H1 (cell line): ENCODE measurements at regions not wholly inside any gene's neighbourhood (a gene's known extent, or its start where the extent isn't known, plus 50 kb on each side); places are given as distances from the start of the nearest gene placed in this dataset.

Experiments used
- CTCF ChIA-PET: fragments of 300-600 bp; sonication (Branson Sonifier 250); formaldehyde crosslinking; loops from one replicate; lab custom pipeline; 2021; ENCODE audit not compliant: partially characterized antibody; lab: Charles Lee
- POLR2A ChIA-PET: fragments of 300-600 bp; sonication (Branson Sonifier 250); formaldehyde crosslinking; loops from one replicate; lab custom pipeline; 2021; ENCODE audit warnings: inconsistent platforms; ENCODE audit not compliant: partially characterized antibody; lab: Charles Lee
- DNase-seq, 2 experiments: peaks; one replicate each; pipeline versions ENCODE4 v3.0.0 to v3.0.0-alpha.2; 2010 to 2022; ENCODE audit warnings: low spot score in 2 of 2, low read depth in 1 of 2, mixed read lengths in 1 of 2
- FAIRE-seq: peaks from 2 replicates; lab custom pipeline; 2011; peaks lifted over from hg19 to GRCh38; lab: Jason Lieb, UNC
- H2AFZ ChIP-seq: 2 replicates; pipeline ENCODE4 v1.8.1; 2012; ENCODE audit warnings: low read length, inconsistent platforms
- H2AK5ac ChIP-seq: 2 replicates; pipeline ENCODE4 v1.6.1; 2013; ENCODE audit warnings: low read depth, low read length
- H2BK120ac ChIP-seq: replicated peaks from 2 replicates; pipeline ENCODE3; 2013; ENCODE audit warnings: low read depth, low read length, inconsistent platforms
- H2BK12ac ChIP-seq: 2 replicates; pipeline ENCODE4 v1.6.1; 2013; ENCODE audit warnings: low read depth, low read length
- H2BK15ac ChIP-seq: 2 replicates; pipeline ENCODE4 v1.6.1; 2013; ENCODE audit warnings: low read length
- H2BK20ac ChIP-seq: 2 replicates; pipeline ENCODE4 v1.6.1; 2013; ENCODE audit warnings: low read length
- H2BK5ac ChIP-seq: 2 replicates; pipeline ENCODE4 v1.6.1; 2013; ENCODE audit warnings: low read depth, low read length
- H3K14ac ChIP-seq: 2 replicates; pipeline ENCODE4 v1.6.1; 2013; ENCODE audit warnings: inconsistent platforms; ENCODE audit not compliant: insufficient read length
- H3K18ac ChIP-seq: 2 replicates; pipeline ENCODE4 v1.6.1; 2013; ENCODE audit warnings: low read length; ENCODE audit errors: extremely low read depth
- H3K23ac ChIP-seq: 2 replicates; pipeline ENCODE4 v1.6.1; 2013; ENCODE audit warnings: inconsistent platforms; ENCODE audit not compliant: insufficient read length
- H3K23me2 ChIP-seq: 2 replicates; pipeline ENCODE4 v1.6.1; 2013; ENCODE audit warnings: low read depth, low read length
- H3K27ac ChIP-seq: 2 replicates; pipeline ENCODE4 v1.6.1; 2011; ENCODE audit warnings: low read depth, low read length, inconsistent platforms
- H3K27me3 ChIP-seq, 4 experiments: replicated peaks in 1 of 4; 1 replicate in 1 of 4; 2 replicates in 3 of 4; pipeline versions ENCODE4 v1.6.1 to v1.8.1; 2011 to 2013; ENCODE audit warnings: low read length in 3 of 4, mild to moderate bottlenecking in 3 of 4, inconsistent platforms in 2 of 4, mixed read lengths in 2 of 4, moderate library complexity in 1 of 4; ENCODE audit not compliant: control insufficient read depth in 3 of 4, insufficient read depth in 3 of 4; ENCODE audit errors: extremely low read depth in 1 of 4
- H3K36me3 ChIP-seq, 4 experiments: 2 replicates each; pipeline versions ENCODE4 v1.6.1 to v1.8.1; 2011 to 2013; ENCODE audit warnings: mild to moderate bottlenecking in 4 of 4, low read length in 3 of 4, moderate library complexity in 2 of 4, control low read depth in 1 of 4, inconsistent platforms in 1 of 4; ENCODE audit not compliant: insufficient read depth in 4 of 4, control insufficient read depth in 2 of 4
- H3K4ac ChIP-seq: replicated peaks from 2 replicates; pipeline ENCODE3; 2013; ENCODE audit warnings: low read length, low read depth, mixed read lengths, inconsistent platforms; ENCODE audit not compliant: insufficient read length
- H3K4me1 ChIP-seq, 4 experiments: replicated peaks in 1 of 4; 1 replicate in 1 of 4; 2 replicates in 3 of 4; pipeline versions ENCODE4 v1.6.1 to v1.8.1; 2011 to 2013; ENCODE audit warnings: low read length in 3 of 4, inconsistent platforms in 2 of 4, mixed read lengths in 1 of 4; ENCODE audit not compliant: insufficient read depth in 4 of 4, control insufficient read depth in 3 of 4
- H3K4me2 ChIP-seq, 2 experiments: 2 replicates each; pipeline versions ENCODE4 v1.6.1 to v1.8.1; 2011 to 2013; ENCODE audit warnings: low read depth in 2 of 2, low read length in 2 of 2, control low read depth in 1 of 2, inconsistent platforms in 1 of 2, mild to moderate bottlenecking in 1 of 2; ENCODE audit not compliant: insufficient read depth in 1 of 2
- H3K4me3 ChIP-seq, 4 experiments: fragments of 200-600, 300-600 bp in 1 of 4; sonication (generic), shearing (Covaris generic), sonication (Bioruptor Twin) in 1 of 4; 2 replicates each; pipeline versions ENCODE4 v1.5.1 to v1.8.1; 2011 to 2016; ENCODE audit warnings: low read length in 4 of 4, low read depth in 3 of 4, control low read depth in 2 of 4, inconsistent platforms in 2 of 4, mild to moderate bottlenecking in 2 of 4, mixed read lengths in 1 of 4, moderate library complexity in 1 of 4; ENCODE audit not compliant: insufficient read depth in 2 of 4; ENCODE audit errors: extremely low read depth in 1 of 4
- H3K56ac ChIP-seq: replicated peaks from 2 replicates; pipeline ENCODE3; 2013; ENCODE audit warnings: low read depth, mild to moderate bottlenecking, mixed read lengths, low read length, inconsistent platforms; ENCODE audit not compliant: insufficient read length
- H3K79me1 ChIP-seq: 2 replicates; pipeline ENCODE4 v1.6.1; 2013; ENCODE audit warnings: low read depth, low read length, control low read depth
- H3K79me2 ChIP-seq, 2 experiments: 2 replicates each; pipeline versions ENCODE4 v1.6.1 to v1.8.1; 2012 to 2013; ENCODE audit warnings: low read length in 2 of 2, mild to moderate bottlenecking in 2 of 2, inconsistent platforms in 1 of 2; ENCODE audit not compliant: insufficient read depth in 2 of 2, control insufficient read depth in 1 of 2
- H3K9ac ChIP-seq, 4 experiments: replicated peaks in 1 of 4; 1 replicate in 1 of 4; 2 replicates in 3 of 4; pipeline versions ENCODE4 v1.6.1 to v1.8.1; 2011 to 2013; ENCODE audit warnings: low read depth in 3 of 4, low read length in 3 of 4, control low read depth in 2 of 4, mild to moderate bottlenecking in 2 of 4, moderate library complexity in 2 of 4, inconsistent platforms in 1 of 4; ENCODE audit errors: extremely low read depth in 1 of 4
- H3K9me3 ChIP-seq, 2 experiments: 2 replicates each; pipeline versions ENCODE4 v1.6.1 to v1.8.1; 2012 to 2013; ENCODE audit warnings: mild to moderate bottlenecking in 2 of 2, moderate library complexity in 2 of 2, control low read depth in 1 of 2, inconsistent platforms in 1 of 2, low read depth in 1 of 2, low read length in 1 of 2, mixed read lengths in 1 of 2; ENCODE audit not compliant: insufficient read depth in 2 of 2
- H4K20me1 ChIP-seq, 2 experiments: replicated peaks in 1 of 2; 2 replicates each; pipeline versions ENCODE3 to v1.8.1; 2011 to 2013; ENCODE audit warnings: inconsistent platforms in 2 of 2, low read length in 2 of 2, mild to moderate bottlenecking in 1 of 2; ENCODE audit not compliant: insufficient read depth in 2 of 2, control insufficient read depth in 1 of 2
- H4K5ac ChIP-seq: 2 replicates; pipeline ENCODE4 v1.6.1; 2013; ENCODE audit warnings: low read length, low read depth, mixed read lengths, inconsistent platforms; ENCODE audit not compliant: insufficient read length
- H4K8ac ChIP-seq: 2 replicates; pipeline ENCODE4 v1.8.0; 2013; ENCODE audit warnings: mild to moderate bottlenecking, moderate library complexity, low read length, inconsistent platforms; ENCODE audit not compliant: insufficient read depth; ENCODE audit errors: extremely low read depth
- H4K91ac ChIP-seq: replicated peaks from 2 replicates; pipeline ENCODE3; 2013; ENCODE audit warnings: low read length, mixed read lengths, inconsistent platforms; ENCODE audit not compliant: insufficient read length
- ASH2L ChIP-seq: fragments of 200-600, 300-600 bp; sonication (generic); IDR thresholded peaks from one replicate; pipeline ENCODE4 v1.7.1; 2017; ENCODE audit warnings: low read length
- BCL11A ChIP-seq, 2 experiments: IDR thresholded peaks; one replicate each; pipeline ENCODE4 v1.6.1; 2011; ENCODE audit warnings: low read depth in 2 of 2, low read length in 2 of 2, mild to moderate bottlenecking in 2 of 2
- EGR1 ChIP-seq: IDR thresholded peaks from 2 replicates; pipeline ENCODE4 v1.6.1; 2011; ENCODE audit warnings: low read depth, low read length, borderline replicate concordance
- GTF2F1 ChIP-seq: IDR thresholded peaks from 2 replicates; pipeline ENCODE4 v1.6.1; 2012; ENCODE audit warnings: low read depth, low read length, improper control_type of control experiment, borderline replicate concordance
- HDAC6 ChIP-seq: IDR thresholded peaks from one replicate; pipeline ENCODE4 v1.7.1; 2012; ENCODE audit warnings: low read depth, mild to moderate bottlenecking, inconsistent platforms, low read length, moderate library complexity
- NANOG ChIP-seq: IDR thresholded peaks from 2 replicates; pipeline ENCODE4 v1.6.1; 2011; ENCODE audit warnings: low read length, low read depth, mild to moderate bottlenecking, inconsistent platforms; ENCODE audit not compliant: insufficient read depth, poor library complexity, severe bottlenecking
- RBBP5 ChIP-seq: IDR thresholded peaks from 2 replicates; pipeline ENCODE4 v1.7.1; 2012; ENCODE audit warnings: low read depth, mild to moderate bottlenecking, inconsistent platforms, low read length, moderate library complexity, borderline replicate concordance
- RNF2 ChIP-seq: fragments of 200-900, 300-1000 bp; sonication (generic); IDR thresholded peaks from 2 replicates; pipeline ENCODE4 v1.7.1; 2016; ENCODE audit warnings: borderline replicate concordance, low read depth, mild to moderate bottlenecking, antibody characterized with exemption, low read length; ENCODE audit not compliant: poor library complexity, severe bottlenecking; ENCODE audit errors: missing control alignments
- SIRT6 ChIP-seq: IDR thresholded peaks from one replicate; pipeline ENCODE4 v1.7.1; 2012; ENCODE audit warnings: low read length, inconsistent platforms
- TCF12 ChIP-seq: IDR thresholded peaks from 2 replicates; pipeline ENCODE4 v1.6.1; 2011; ENCODE audit warnings: low read depth, mild to moderate bottlenecking, low read length
- TEAD4 ChIP-seq: IDR thresholded peaks from 2 replicates; pipeline ENCODE4 v1.6.1; 2012; ENCODE audit warnings: low read depth, low read length, inconsistent platforms, mixed read lengths
- WGBS, 2 experiments: shearing (Covaris generic) in 1 of 2; methylation state at CpG; one replicate each; pipeline versions ENCODE4 v1.1.6 to v1.1.7; 2013 to 2015; ENCODE audit warnings: low lambda C conversion rate in 2 of 2, mixed read lengths in 2 of 2, inconsistent platforms in 1 of 2, low coverage in 1 of 2, missing lambda C conversion rate in 1 of 2; ENCODE audit not compliant: insufficient replicate concordance in 2 of 2, insufficient coverage in 1 of 2, insufficient read length in 1 of 2; ENCODE audit errors: extremely low coverage in 1 of 2, missing lambda C conversion rate in 1 of 2; 5-methylcytosine and 5-hydroxymethylcytosine counted together

DNA sequence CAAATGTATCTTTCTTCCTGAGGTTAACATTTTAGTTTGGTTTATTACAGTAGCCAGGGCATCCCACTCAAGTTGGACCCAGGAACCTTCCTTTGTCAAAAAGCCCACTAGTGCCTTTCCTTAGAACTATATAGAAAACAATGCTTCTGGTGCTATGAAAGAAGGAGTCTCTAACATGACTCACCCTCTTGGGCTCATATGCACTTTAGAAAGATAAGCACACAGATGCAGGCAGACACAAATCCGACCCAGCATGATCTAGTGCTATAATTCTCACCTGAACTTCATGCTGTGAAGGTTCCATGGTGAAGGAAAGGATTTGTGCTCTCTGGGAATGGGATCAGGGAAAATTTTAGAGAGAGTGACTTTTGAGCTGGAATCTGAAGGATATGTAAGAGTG lies 289.4 kb downstream of the ANKRD50 start:
- H3K56ac ChIP-seq, result no peak overlapping the region
- no peak overlapping the region for H4K91ac ChIP-seq
- H3K18ac ChIP-seq, result no peak overlapping the region
- H3K79me2 ChIP-seq, result no peaks in the 10 kb centered on the region
- no peak overlapping the region for H2BK5ac ChIP-seq
- no peak for DNase-seq
- no peak overlapping the region for H2AFZ ChIP-seq
- no peak for TF ChIP-seq NANOG
- no peak for TF ChIP-seq EGR1
- no peak for TF ChIP-seq RNF2
- no peak for TF ChIP-seq SIRT6
- no peak for TF ChIP-seq TEAD4
- TF ChIP-seq BCL11A (IDR thresholded peaks at IDR 0.05; ENCODE audit: low read depth in 2 of 2, low read length in 2 of 2), result no peak
- no peak for TF ChIP-seq RBBP5
- no peak for TF ChIP-seq TCF12
- TF ChIP-seq ASH2L, result no peak
- no peak for TF ChIP-seq GTF2F1
- no peak for TF ChIP-seq HDAC6
- no peaks in the 10 kb centered on the region; a peak in 1 of 7 replicates for H3K27me3 ChIP-seq
- ChIA-PET CTCF (no interaction called here), POLR2A (no interaction called here)
- 77% methylated on average over 1 of the region's 1 CpG; no CpG with 5 or more reads in 1 of the 2 experiments for WGBS, 2 experiments
- no peak overlapping the region for H3K23ac ChIP-seq
- no peak overlapping the region for H3K4me2 ChIP-seq
- no peak overlapping the region for H3K9ac ChIP-seq
- no peak overlapping the region for H4K5ac ChIP-seq
- no peak for FAIRE-seq
- H3K14ac ChIP-seq, result no peak overlapping the region
- no peak overlapping the region for H4K8ac ChIP-seq
- H2BK20ac ChIP-seq, result no peak overlapping the region
- no peaks in the 10 kb centered on the region for H4K20me1 ChIP-seq
- no peak overlapping the region for H2AK5ac ChIP-seq
- no peaks in the 10 kb centered on the region for H3K36me3 ChIP-seq
- no peaks in the 10 kb centered on the region for H3K9me3 ChIP-seq
- H2BK120ac ChIP-seq, result no peak overlapping the region
- H3K4me1 ChIP-seq, result 0 out of 7 replicates have a peak, but pooled peaks cover 0 to 4% (median 0%) of the 10 kb centered on the region in 4 experiments
- H3K23me2 ChIP-seq, result no peaks in the 10 kb centered on the region
- H3K79me1 ChIP-seq, result no peaks in the 10 kb centered on the region
- no peak overlapping the region for H2BK15ac ChIP-seq
- H3K4ac ChIP-seq, result no peak overlapping the region
- no peak overlapping the region for H3K4me3 ChIP-seq
- H2BK12ac ChIP-seq, result no peak overlapping the region
- no peak overlapping the region for H3K27ac ChIP-seq
